ENCODE measurements at regions not wholly inside any gene's neighbourhood (a gene's known extent, or its start where the extent isn't known, plus 50 kb on each side); places are given as distances from the start of the nearest gene placed in this dataset.

DNA sequence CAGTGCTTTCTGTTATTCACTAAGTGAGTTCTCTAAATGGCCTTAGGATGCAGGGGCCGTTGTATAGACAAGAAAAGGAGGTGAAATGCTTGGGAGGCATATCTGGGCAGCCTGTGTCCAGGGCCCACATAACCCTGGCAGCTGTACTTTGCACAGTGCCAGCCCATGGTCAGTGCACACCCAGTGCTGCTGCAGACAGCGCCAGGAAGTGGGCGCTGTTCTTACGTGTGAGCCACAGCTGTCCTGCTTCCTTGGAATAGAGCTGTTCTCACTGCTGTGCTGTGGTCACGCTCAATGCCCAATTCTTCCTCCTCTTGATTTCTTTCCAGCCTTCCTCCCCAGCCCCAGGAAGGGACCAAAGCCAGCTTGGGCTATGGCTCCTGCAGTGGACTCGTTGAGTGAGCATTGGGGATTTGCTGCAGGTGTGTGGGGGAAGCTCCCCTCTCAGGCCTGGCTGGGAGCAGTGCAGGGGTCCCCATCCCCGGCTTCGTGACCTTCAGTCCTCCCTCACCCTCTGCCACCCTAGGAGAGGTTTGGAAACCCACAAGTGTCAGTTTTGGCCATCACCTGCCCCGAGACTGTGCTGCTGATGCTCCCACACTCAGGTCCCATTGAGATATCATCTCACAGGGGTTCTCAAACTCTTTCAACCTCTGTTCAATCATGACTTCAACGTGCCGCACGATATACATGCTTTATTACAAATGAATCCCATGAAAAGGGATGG is 246.8 kb upstream of the EXOC2 start:
- TF ChIP-seq ZNF658 (tag by site-specific recombination; IDR thresholded peaks at IDR 0.05) (no peak), ZNF670 (tag by site-specific recombination; IDR thresholded peaks at IDR 0.05; ENCODE audit: low read depth) (no peak), ZEB2 (tag by site-specific recombination; IDR thresholded peaks at IDR 0.05) (no peak), ZNF501 (tag by site-specific recombination; IDR thresholded peaks at IDR 0.05) (no peak), ZNF274 (IDR thresholded peaks at IDR 0.05; ENCODE audit: low read length) (no peak), ZNF274 (tag by site-specific recombination; IDR thresholded peaks at IDR 0.05; ENCODE audit: borderline replicate concordance) (no peak), ZNF48 (tag by site-specific recombination; IDR thresholded peaks at IDR 0.05) (no peak), ZSCAN16 (tag by site-specific recombination; IDR thresholded peaks at IDR 0.05) (no peak), ZNF335 (tag by site-specific recombination; conservative IDR thresholded peaks at IDR 0.05) (no peak), ZNF561 (tag by site-specific recombination; IDR thresholded peaks at IDR 0.05; ENCODE audit: borderline replicate concordance) (no peak), ZNF660 (tag by site-specific recombination; IDR thresholded peaks at IDR 0.05) (no peak), ZXDB (tag by site-specific recombination; IDR thresholded peaks at IDR 0.05) (no peak), ZNF221 (tag by site-specific recombination; IDR thresholded peaks at IDR 0.05; ENCODE audit: borderline replicate concordance) (no peak)
- TF ChIP-seq, protein P1, sequence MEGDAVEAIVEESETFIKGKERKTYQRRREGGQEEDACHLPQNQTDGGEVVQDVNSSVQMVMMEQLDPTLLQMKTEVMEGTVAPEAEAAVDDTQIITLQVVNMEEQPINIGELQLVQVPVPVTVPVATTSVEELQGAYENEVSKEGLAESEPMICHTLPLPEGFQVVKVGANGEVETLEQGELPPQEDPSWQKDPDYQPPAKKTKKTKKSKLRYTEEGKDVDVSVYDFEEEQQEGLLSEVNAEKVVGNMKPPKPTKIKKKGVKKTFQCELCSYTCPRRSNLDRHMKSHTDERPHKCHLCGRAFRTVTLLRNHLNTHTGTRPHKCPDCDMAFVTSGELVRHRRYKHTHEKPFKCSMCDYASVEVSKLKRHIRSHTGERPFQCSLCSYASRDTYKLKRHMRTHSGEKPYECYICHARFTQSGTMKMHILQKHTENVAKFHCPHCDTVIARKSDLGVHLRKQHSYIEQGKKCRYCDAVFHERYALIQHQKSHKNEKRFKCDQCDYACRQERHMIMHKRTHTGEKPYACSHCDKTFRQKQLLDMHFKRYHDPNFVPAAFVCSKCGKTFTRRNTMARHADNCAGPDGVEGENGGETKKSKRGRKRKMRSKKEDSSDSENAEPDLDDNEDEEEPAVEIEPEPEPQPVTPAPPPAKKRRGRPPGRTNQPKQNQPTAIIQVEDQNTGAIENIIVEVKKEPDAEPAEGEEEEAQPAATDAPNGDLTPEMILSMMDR (tag by site-specific recombination; IDR thresholded peaks at IDR 0.05) = no peak
- TF ChIP-seq, protein P2, sequence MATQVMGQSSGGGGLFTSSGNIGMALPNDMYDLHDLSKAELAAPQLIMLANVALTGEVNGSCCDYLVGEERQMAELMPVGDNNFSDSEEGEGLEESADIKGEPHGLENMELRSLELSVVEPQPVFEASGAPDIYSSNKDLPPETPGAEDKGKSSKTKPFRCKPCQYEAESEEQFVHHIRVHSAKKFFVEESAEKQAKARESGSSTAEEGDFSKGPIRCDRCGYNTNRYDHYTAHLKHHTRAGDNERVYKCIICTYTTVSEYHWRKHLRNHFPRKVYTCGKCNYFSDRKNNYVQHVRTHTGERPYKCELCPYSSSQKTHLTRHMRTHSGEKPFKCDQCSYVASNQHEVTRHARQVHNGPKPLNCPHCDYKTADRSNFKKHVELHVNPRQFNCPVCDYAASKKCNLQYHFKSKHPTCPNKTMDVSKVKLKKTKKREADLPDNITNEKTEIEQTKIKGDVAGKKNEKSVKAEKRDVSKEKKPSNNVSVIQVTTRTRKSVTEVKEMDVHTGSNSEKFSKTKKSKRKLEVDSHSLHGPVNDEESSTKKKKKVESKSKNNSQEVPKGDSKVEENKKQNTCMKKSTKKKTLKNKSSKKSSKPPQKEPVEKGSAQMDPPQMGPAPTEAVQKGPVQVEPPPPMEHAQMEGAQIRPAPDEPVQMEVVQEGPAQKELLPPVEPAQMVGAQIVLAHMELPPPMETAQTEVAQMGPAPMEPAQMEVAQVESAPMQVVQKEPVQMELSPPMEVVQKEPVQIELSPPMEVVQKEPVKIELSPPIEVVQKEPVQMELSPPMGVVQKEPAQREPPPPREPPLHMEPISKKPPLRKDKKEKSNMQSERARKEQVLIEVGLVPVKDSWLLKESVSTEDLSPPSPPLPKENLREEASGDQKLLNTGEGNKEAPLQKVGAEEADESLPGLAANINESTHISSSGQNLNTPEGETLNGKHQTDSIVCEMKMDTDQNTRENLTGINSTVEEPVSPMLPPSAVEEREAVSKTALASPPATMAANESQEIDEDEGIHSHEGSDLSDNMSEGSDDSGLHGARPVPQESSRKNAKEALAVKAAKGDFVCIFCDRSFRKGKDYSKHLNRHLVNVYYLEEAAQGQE (tag by site-specific recombination; IDR thresholded peaks at IDR 0.05) = no peak
